ENCODE measurements at regions not wholly inside any gene's neighbourhood (a gene's known extent, or its start where the extent isn't known, plus 50 kb on each side); places are given as distances from the start of the nearest gene placed in this dataset.

DNA sequence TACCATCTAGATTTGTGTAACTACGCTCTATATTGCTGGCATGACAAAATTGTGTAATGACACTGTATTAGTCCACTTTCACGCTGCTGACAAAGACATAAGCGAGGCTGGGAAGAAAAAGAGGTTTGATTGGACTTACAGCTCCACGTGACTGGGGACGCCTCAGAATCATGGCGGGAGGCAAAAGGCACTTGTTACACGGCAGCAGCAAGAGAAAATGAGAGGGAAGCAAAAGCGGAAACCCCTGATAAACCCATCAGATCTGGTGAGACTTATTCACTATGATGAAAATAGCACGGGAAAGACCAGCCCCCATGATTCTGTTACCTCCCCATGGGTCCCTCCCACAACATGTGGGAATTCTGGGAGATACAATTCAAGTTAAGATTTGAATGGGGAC lies 905.7 kb downstream of the DIPK2A start:
- 87 to 93% methylated on average over 6 to 9 of the region's 9 CpGs for WGBS, 2 experiments (ENCODE audit: insufficient coverage in 1 of 2, insufficient read length in 1 of 2)

DNA sequence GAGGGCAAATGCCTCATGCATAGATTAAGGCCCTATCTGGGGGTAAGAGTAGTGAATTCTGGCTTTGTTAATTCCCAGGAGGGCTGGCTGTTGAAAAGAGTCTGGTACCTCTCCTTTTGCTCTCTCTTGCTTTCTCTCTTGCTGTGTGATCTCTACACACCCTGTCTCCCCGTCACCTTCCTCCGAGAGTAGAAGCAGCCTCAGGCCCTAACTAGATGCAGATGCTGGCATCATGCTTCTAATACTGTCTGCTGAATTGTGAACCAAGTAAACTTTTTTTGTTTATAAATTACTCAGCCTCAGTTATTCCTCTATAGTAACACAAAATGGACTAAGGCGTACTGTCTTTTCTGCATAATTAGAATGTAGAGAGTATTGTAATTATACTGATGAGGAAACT lies 908.1 kb downstream of the DIPK2A start:
- no peaks in the 10 kb centered on the region for H3K9me3 Mint-ChIP-seq
- TF ChIP-seq, protein P1, sequence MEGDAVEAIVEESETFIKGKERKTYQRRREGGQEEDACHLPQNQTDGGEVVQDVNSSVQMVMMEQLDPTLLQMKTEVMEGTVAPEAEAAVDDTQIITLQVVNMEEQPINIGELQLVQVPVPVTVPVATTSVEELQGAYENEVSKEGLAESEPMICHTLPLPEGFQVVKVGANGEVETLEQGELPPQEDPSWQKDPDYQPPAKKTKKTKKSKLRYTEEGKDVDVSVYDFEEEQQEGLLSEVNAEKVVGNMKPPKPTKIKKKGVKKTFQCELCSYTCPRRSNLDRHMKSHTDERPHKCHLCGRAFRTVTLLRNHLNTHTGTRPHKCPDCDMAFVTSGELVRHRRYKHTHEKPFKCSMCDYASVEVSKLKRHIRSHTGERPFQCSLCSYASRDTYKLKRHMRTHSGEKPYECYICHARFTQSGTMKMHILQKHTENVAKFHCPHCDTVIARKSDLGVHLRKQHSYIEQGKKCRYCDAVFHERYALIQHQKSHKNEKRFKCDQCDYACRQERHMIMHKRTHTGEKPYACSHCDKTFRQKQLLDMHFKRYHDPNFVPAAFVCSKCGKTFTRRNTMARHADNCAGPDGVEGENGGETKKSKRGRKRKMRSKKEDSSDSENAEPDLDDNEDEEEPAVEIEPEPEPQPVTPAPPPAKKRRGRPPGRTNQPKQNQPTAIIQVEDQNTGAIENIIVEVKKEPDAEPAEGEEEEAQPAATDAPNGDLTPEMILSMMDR (conservative IDR thresholded peaks at IDR 0.05) = no peak
- no peak overlapping the region for H3K27ac Mint-ChIP-seq
- H3K36me3 ChIP-seq (ENCODE audit: control insufficient read depth, insufficient read depth, low read length) = no peaks in the 10 kb centered on the region
- no peak overlapping the region for H3K9ac ChIP-seq (ENCODE audit: extremely low read depth, low read length, poor library complexity, severe bottlenecking)
- no peak for DNase-seq
- no peak overlapping the region for H3K4me3 ChIP-seq (ENCODE audit: low read length)
- H3K27ac ChIP-seq (ENCODE audit: low read depth, low read length) = no peak overlapping the region
- H3K4me1 Mint-ChIP-seq = peaks cover 9% of the 10 kb centered on the region
- no peaks in the 10 kb centered on the region for H3K27me3 ChIP-seq (ENCODE audit: control insufficient read depth, insufficient read depth, low read length, poor library complexity, severe bottlenecking)
- peaks cover 11% of the 10 kb centered on the region for H3K9me3 ChIP-seq (ENCODE audit: control insufficient read depth, low read length)
- no peaks in the 10 kb centered on the region for H3K27me3 Mint-ChIP-seq (ENCODE audit: insufficient read depth)
- no peaks in the 10 kb centered on the region for H3K4me1 ChIP-seq (ENCODE audit: control insufficient read depth, insufficient read depth, low read length)
- H3K4me3 Mint-ChIP-seq = no peak overlapping the region
- no peaks in the 10 kb centered on the region for H3K36me3 Mint-ChIP-seq (ENCODE audit: low read depth)
- 88 to 97% methylated on average over 2 of the region's 3 CpGs for WGBS, 2 experiments (ENCODE audit: insufficient coverage in 1 of 2, insufficient read length in 1 of 2)

More for the DNA sequence above, 905.7 kb downstream of the DIPK2A start:
- H3K36me3 Mint-ChIP-seq (ENCODE audit: low read depth) = no peaks in the 10 kb centered on the region
- H3K4me3 Mint-ChIP-seq = no peak overlapping the region
- TF ChIP-seq, protein P1 (conservative IDR thresholded peaks at IDR 0.05) = no peak
- peaks cover 6% of the 10 kb centered on the region for H3K9me3 ChIP-seq (ENCODE audit: control insufficient read depth, low read length)
- no peak overlapping the region for H3K4me3 ChIP-seq (ENCODE audit: low read length)
- peaks cover 9% of the 10 kb centered on the region for H3K4me1 Mint-ChIP-seq
- no peak overlapping the region for H3K27ac Mint-ChIP-seq
- no peaks in the 10 kb centered on the region for H3K27me3 Mint-ChIP-seq (ENCODE audit: insufficient read depth)
- H3K9me3 Mint-ChIP-seq = no peaks in the 10 kb centered on the region
- H3K36me3 ChIP-seq (ENCODE audit: control insufficient read depth, insufficient read depth, low read length) = no peaks in the 10 kb centered on the region
- no peak overlapping the region for H3K9ac ChIP-seq (ENCODE audit: extremely low read depth, low read length, poor library complexity, severe bottlenecking)
- H3K27ac ChIP-seq (ENCODE audit: low read depth, low read length) = no peak overlapping the region
- H3K27me3 ChIP-seq (ENCODE audit: control insufficient read depth, insufficient read depth, low read length, poor library complexity, severe bottlenecking) = no peaks in the 10 kb centered on the region
- DNase-seq = no peak
- H3K4me1 ChIP-seq (ENCODE audit: control insufficient read depth, insufficient read depth, low read length) = no peaks in the 10 kb centered on the region

DNA sequence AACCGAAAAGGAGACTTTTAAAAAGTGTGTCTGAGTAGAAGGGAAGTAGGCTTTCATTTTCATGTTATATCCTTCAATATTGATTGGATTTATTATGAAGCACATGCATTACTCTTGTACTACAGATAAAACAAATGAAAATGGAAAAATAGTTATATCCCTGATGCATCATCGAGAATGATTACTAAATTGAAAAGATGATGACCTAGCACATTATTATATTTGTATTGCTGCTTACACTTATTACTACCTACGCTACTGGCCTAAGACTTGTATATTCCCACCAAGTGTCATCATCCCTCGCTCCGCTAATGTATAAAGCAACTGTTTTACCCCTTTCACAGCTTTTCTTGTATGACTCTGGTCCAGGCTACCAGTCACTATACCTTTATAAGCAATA lies 922.4 kb downstream of the DIPK2A start:
- TF ChIP-seq, protein P1 (conservative IDR thresholded peaks at IDR 0.05) = no peak

More for the DNA sequence above, 922.4 kb downstream of the DIPK2A start:
- Histone ChIP-seq H3K4me3 (ENCODE audit: low read length) (no peak overlapping the region), H3K27me3 (ENCODE audit: control insufficient read depth, insufficient read depth, low read length, poor library complexity, severe bottlenecking) (no peaks in the 10 kb centered on the region), H3K36me3 (ENCODE audit: control insufficient read depth, insufficient read depth, low read length) (no peaks in the 10 kb centered on the region), H3K9ac (ENCODE audit: extremely low read depth, low read length, poor library complexity, severe bottlenecking) (no peak overlapping the region), H3K9me3 (ENCODE audit: control insufficient read depth, low read length) (no peaks in the 10 kb centered on the region), H3K4me1 (ENCODE audit: control insufficient read depth, insufficient read depth, low read length) (no peaks in the 10 kb centered on the region), H3K27ac (ENCODE audit: low read depth, low read length) (no peak overlapping the region)
- Mint-ChIP-seq H3K4me1 (peaks cover 5% of the 10 kb centered on the region), H3K9me3 (no peaks in the 10 kb centered on the region), H3K27me3 (ENCODE audit: insufficient read depth) (no peaks in the 10 kb centered on the region), H3K36me3 (ENCODE audit: low read depth) (no peaks in the 10 kb centered on the region), H3K27ac (no peak overlapping the region), H3K4me3 (no peak overlapping the region)
- no peak for DNase-seq
- WGBS, 2 experiments (ENCODE audit: insufficient coverage in 1 of 2, insufficient read length in 1 of 2) = 97 to 100% methylated on average over 3 to 4 of the region's 5 CpGs
